ENCODE measurements at regions not wholly inside any gene's neighbourhood (a gene's known extent, or its start where the extent isn't known, plus 50 kb on each side); places are given as distances from the start of the nearest gene placed in this dataset.

DNA sequence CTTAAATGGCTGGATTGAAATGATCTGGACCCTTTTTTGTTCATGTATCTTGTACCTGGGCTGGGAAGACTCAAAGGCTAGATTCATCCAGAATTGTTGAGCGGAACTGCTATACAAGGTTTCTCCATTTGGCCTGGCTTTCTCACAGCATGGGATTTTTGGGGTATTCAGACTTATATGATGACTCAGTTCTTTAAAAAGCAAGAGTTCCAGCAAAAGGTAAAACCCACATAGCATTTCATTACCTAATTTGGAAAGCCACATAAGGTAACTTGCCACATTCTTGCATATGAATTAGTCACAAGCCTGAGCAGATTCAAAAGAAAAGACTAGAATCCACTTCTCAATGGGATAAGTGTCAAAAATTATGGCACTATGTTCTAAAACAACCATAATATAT lies 137.4 kb downstream of the HGF start:
- TF ChIP-seq CTCF (IDR thresholded peaks at IDR 0.05) (no peak), POLR2A (IDR thresholded peaks at IDR 0.05) (no peak)
- intact Hi-C loops (cut with DNase I; ENCODE audit: low total_unique reads) = no loop called here
- no peak overlapping the region for H3K4me3 ChIP-seq (ENCODE audit: low read depth, poor library complexity, severe bottlenecking)
- no peak for DNase-seq (ENCODE audit: low spot score in 2 of 2)
- WGBS, 2 donors = 96 to 100% methylated on average over 1 of the region's 1 CpG

DNA sequence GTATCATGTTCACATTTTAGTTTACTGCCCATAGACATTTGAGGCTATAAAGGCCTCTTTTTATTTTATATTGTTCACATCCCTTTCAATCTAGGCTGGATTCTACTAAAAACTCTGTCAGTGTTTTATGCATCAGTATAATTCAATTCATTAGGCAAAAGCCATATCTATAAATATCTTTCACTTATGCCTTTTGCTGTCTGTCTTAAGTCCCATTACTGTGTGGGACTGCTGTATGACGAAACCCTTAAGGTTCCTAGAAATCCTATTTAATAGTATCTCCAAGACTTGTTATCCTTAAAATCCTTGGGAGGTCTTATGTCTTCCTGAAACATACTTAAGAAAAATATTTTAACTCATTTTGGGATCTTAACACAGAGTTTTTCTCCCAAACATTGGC lies 139.2 kb downstream of the HGF start:
- no peak overlapping the region for H3K4me3 ChIP-seq (ENCODE audit: low read depth, poor library complexity, severe bottlenecking)
- TF ChIP-seq CTCF (IDR thresholded peaks at IDR 0.05) (no peak), POLR2A (IDR thresholded peaks at IDR 0.05) (no peak)
- WGBS, 2 donors = 90 to 95% methylated on average over 1 of the region's 1 CpG
- intact Hi-C loops (cut with DNase I; ENCODE audit: low total_unique reads) = no loop called here
- no peak for DNase-seq (ENCODE audit: low spot score in 2 of 2)

DNA sequence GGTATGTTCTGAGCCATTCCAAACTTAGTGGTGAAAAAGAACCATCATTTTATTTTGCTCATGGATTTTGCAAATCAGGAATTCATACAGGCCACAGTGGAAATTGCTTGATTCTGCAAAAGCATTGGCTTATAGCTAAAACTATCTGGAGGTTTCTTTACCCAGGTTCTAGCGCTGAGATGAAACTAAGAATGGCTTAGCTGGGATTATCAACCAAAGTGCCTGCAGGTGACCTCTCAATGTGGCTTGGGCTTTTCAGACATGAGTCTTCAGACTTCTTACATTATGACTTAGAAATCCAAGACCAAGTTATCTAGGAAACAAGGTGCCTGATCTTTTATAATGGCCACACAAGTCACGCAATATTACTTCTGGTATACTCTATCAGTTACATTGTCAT lies 140.1 kb downstream of the HGF start:
- no peak for DNase-seq (ENCODE audit: low spot score in 2 of 2)
- intact Hi-C loops (cut with DNase I; ENCODE audit: low total_unique reads) = no loop called here
- TF ChIP-seq POLR2A (IDR thresholded peaks at IDR 0.05) (no peak), CTCF (IDR thresholded peaks at IDR 0.05) (no peak)
- 92 to 98% methylated on average over 2 of the region's 2 CpGs for WGBS, 2 donors
- H3K4me3 ChIP-seq (ENCODE audit: low read depth, poor library complexity, severe bottlenecking) = no peak overlapping the region

DNA sequence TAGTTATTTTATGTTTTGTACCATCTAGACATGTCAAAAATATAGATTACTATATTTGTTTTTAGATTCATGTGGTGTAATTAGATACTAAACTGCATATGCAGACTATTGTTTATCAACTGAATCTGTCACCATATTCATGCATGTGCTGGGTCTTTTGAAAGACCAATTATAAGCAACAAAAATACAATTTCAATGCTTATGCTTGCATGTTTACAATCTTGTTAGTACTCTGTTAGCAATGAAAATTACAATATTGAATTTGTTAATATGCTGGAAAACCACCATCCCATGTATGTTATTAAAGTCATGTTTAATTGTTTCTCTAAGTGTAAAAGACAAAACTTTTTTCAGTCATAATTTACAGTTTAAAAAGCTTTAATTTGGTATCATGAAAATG lies 140.9 kb downstream of the HGF start:
- TF ChIP-seq CTCF (IDR thresholded peaks at IDR 0.05) = no peak
- no peak for TF ChIP-seq POLR2A (IDR thresholded peaks at IDR 0.05)
- no peak overlapping the region for H3K4me3 ChIP-seq (ENCODE audit: low read depth, poor library complexity, severe bottlenecking)
- DNase-seq (ENCODE audit: low spot score in 2 of 2) = no peak
- intact Hi-C loops (cut with DNase I; ENCODE audit: low total_unique reads) = no loop called here

DNA sequence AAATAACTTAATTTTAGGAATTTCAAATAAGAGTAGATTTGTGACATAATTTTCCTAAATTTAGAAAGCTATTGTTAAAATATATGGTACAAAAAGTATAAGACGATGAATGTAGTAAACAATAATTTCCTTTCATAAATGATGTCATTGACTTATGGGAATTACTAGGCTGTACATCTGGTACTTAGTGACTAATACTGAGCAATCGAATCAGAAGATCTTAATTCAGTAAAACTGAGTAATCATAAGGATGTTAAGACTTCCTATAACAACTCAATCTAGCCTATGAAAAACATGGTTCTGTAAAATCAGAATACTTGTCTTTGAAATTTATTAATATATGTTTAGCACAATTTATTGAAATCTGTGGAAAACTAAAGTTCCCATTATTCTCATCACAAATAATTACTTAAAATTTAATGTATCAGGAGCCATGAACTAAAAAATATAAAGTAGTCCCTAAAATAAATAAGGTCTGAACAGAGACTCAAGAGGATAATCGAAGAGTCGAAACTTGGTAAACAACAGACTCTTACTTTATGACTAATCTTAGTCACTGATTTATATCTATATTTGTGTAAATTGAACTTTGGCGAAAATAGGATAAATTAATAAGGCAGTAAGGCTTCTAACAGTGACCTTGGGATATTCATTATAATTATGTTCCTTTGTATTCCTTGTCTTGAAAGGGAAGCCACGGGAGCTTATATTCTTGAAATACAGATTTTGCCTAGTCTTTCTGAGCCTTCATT lies 142.1 kb downstream of the HGF start:
- TF ChIP-seq CTCF (IDR thresholded peaks at IDR 0.05) (no peak), POLR2A (IDR thresholded peaks at IDR 0.05) (no peak)
- no peak for DNase-seq (ENCODE audit: low spot score in 2 of 2)
- H3K4me3 ChIP-seq (ENCODE audit: low read depth, poor library complexity, severe bottlenecking) = no peak overlapping the region
- 76 to 79% methylated on average over 6 of the region's 6 CpGs for WGBS, 2 donors
- intact Hi-C loops (cut with DNase I; ENCODE audit: low total_unique reads) = no loop called here

- intact Hi-C loops (cut with DNase I; ENCODE audit: low total_unique reads) = no loop called here
- TF ChIP-seq POLR2A (IDR thresholded peaks at IDR 0.05) (no peak), CTCF (IDR thresholded peaks at IDR 0.05) (no peak)
- H3K4me3 ChIP-seq (ENCODE audit: low read depth, poor library complexity, severe bottlenecking) = no peak overlapping the region
- DNase-seq (ENCODE audit: low spot score in 2 of 2) = no peak
- 68 to 69% methylated on average over 1 of the region's 1 CpG for WGBS, 2 donors
These were observed 143.8 kb downstream of the HGF start for GRCh38 chr7:81626008-81626407.
